HEK293 (cell line): ENCODE measurements at regions not wholly inside any gene's neighbourhood (a gene's known extent, or its start where the extent isn't known, plus 50 kb on each side); places are given as distances from the start of the nearest gene placed in this dataset.

Experiments used
- ATF2 ChIP-seq: fragments of 450-650 bp; formaldehyde crosslinking; IDR thresholded peaks from 2 replicates; pipeline ENCODE4 v1.5.1; 2016; ENCODE audit warnings: missing biosample characterization, missing genetic modification characterization, low read depth
- CTCF ChIP-seq: fragments of 450-650 bp; formaldehyde crosslinking; IDR thresholded peaks from 2 replicates; pipeline ENCODE4 v1.5.1; 2016; ENCODE audit warnings: missing biosample characterization, missing genetic modification characterization
- REST ChIP-seq: fragments of 450-650 bp; formaldehyde crosslinking; IDR thresholded peaks from 2 replicates; pipeline ENCODE4 v1.5.1; 2016; ENCODE audit warnings: missing biosample characterization, missing genetic modification characterization
- ZFP37 ChIP-seq: fragments of 450-650 bp; formaldehyde crosslinking; IDR thresholded peaks from 2 replicates; pipeline ENCODE4 v1.5.1; 2016; ENCODE audit warnings: missing biosample characterization, missing genetic modification characterization
- ZNF174 ChIP-seq: fragments of 450-650 bp; formaldehyde crosslinking; IDR thresholded peaks from 2 replicates; pipeline ENCODE4 v1.5.0; 2017; ENCODE audit warnings: missing biosample characterization, mild to moderate bottlenecking, missing genetic modification characterization
- ZNF18 ChIP-seq: fragments of 450-650 bp; formaldehyde crosslinking; IDR thresholded peaks from 2 replicates; pipeline ENCODE4 v1.5.1; 2016; ENCODE audit warnings: missing biosample characterization, missing genetic modification characterization
- ZNF274 ChIP-seq, 2 experiments: fragments of 200-500 bp in 1 of 2; fragments of 450-650 bp in 1 of 2; sonication (Bioruptor generic) in 1 of 2; formaldehyde crosslinking in 1 of 2; IDR thresholded peaks; 2 replicates each; pipeline versions ENCODE4 v1.5.1 to v1.6.1; 2014 to 2016; ENCODE audit warnings: borderline replicate concordance in 1 of 2, inconsistent platforms in 1 of 2, low read length in 1 of 2, missing biosample characterization in 1 of 2, missing genetic modification characterization in 1 of 2

GRCh38 chr5:85293145-85293785, 908.6 kb upstream of the EDIL3 start:
- TF ChIP-seq REST (tag by site-specific recombination) (no peak), ATF2 (tag by site-specific recombination) (no peak), ZNF174 (no peak), ZNF18 (tag by site-specific recombination) (no peak), CTCF (tag by site-specific recombination) (no peak), ZFP37 (tag by site-specific recombination) (no peak), ZNF274 (IDR thresholded peaks at IDR 0.05; ENCODE audit: low read length) (no peak), ZNF274 (tag by site-specific recombination; IDR thresholded peaks at IDR 0.05; ENCODE audit: borderline replicate concordance) (no peak)
